AG09309 (cell line): ENCODE measurements at regions not wholly inside any gene's neighbourhood (a gene's known extent, or its start where the extent isn't known, plus 50 kb on each side); places are given as distances from the start of the nearest gene placed in this dataset.

Source experiments
- DNase-seq: peaks from one replicate; pipeline ENCODE4 v3.0.0-alpha.2; 2010; ENCODE audit warnings: low read depth
- H3K4me3 ChIP-seq: 2 replicates; pipeline ENCODE4 v1.5.1; 2011; ENCODE audit warnings: mild to moderate bottlenecking, low read depth, low read length, moderate library complexity; ENCODE audit not compliant: control insufficient read depth
- TF ChIP-seq, protein P1 (sequence below): IDR thresholded peaks from 2 replicates; pipeline ENCODE4 v1.5.1; 2011; ENCODE audit warnings: mild to moderate bottlenecking, low read depth, low read length, inconsistent platforms; ENCODE audit not compliant: insufficient read depth, control insufficient read depth; ENCODE audit errors: missing control alignments

DNA sequence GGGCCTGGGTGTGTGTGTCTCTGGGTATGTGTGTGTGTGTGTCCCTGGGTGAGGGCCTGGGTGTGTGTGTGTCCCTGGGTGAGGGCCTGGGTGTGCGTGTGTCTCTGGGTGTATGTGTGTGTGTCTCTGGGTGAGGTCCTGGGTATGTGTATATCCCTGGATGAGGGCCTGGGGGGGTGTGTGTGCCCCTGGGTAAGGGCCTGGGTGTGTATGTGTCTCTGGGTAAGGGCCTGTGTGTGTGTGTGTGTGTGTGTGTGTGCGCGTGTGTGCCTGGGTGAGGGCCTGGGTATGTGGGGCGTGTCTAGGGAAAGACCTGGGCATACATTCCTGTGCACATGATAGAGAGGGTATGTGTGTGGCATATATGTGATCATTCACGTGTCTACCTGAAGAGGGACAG lies 155.1 kb upstream of the ZC3H12A start:
- DNase-seq: no peak
- H3K4me3 ChIP-seq: no peak overlapping the region
- TF ChIP-seq, protein P1, sequence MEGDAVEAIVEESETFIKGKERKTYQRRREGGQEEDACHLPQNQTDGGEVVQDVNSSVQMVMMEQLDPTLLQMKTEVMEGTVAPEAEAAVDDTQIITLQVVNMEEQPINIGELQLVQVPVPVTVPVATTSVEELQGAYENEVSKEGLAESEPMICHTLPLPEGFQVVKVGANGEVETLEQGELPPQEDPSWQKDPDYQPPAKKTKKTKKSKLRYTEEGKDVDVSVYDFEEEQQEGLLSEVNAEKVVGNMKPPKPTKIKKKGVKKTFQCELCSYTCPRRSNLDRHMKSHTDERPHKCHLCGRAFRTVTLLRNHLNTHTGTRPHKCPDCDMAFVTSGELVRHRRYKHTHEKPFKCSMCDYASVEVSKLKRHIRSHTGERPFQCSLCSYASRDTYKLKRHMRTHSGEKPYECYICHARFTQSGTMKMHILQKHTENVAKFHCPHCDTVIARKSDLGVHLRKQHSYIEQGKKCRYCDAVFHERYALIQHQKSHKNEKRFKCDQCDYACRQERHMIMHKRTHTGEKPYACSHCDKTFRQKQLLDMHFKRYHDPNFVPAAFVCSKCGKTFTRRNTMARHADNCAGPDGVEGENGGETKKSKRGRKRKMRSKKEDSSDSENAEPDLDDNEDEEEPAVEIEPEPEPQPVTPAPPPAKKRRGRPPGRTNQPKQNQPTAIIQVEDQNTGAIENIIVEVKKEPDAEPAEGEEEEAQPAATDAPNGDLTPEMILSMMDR: no peak

DNA sequence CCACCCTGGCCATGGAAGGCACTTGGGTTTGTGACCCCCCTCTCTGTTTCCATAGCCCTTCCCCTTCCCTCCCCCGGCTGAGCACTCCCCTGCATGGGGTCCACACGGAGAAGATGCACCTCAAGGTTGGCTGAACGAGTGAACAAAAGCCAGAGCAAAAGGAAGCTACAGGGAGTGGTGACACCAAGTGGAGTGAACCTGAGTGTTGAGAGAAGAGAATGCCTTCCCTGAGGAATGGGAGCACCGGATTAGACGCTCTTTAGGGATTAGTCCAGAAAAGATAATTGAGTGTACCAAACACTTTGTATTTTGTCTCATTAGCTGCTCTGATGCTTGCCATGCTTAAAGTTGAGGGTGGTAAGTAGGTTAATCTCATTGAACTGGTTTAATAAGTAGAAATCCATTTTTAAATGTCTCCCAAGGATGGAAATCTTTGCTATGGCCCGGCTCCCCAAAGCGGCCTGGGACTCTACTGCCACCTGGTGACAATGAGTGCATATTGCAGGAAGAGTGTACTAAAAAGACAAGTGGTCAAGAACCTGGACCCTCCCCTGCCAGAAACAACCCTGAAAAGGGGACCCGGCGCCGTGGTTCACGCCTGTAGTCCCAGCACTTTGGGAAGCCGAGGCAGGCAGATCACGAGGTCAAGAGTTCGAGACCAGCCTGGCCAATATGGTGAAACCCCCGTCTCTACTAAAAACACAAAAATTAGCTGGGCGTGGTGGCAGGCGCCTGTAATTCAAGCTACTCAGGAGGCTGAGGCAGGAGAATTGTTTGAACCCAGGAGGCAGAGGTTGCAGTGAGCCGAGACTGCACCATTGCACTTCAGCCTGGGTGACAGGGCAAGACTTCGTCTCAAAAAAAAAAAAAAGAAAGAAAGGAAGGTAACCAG lies 150.6 kb upstream of the ZC3H12A start:
- H3K4me3 ChIP-seq: no peak overlapping the region
- TF ChIP-seq, protein P1: peak; percentile 48
- no peak for DNase-seq

DNA sequence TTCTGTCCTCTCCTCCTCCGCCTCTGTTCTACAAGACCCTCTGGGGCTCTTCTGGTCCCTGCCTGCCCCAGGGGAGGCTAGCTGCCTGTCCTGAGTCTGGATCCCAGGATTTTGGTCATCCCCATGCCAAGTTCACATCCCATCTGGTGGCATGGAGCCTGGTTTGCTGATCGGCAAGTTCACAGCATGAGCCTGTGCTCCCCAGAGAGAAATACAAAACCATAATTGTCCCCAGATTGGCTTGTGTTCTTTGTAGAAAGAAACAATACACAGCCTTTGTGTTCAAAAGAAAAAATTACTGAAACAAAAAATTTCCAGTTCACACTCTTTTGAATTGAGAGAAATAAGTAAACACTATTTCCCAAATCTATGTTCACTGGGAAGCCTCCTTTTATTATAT lies 149.4 kb upstream of the ZC3H12A start:
- DNase-seq: no peak
- TF ChIP-seq, protein P1: no peak
- H3K4me3 ChIP-seq: no peak overlapping the region

DNA sequence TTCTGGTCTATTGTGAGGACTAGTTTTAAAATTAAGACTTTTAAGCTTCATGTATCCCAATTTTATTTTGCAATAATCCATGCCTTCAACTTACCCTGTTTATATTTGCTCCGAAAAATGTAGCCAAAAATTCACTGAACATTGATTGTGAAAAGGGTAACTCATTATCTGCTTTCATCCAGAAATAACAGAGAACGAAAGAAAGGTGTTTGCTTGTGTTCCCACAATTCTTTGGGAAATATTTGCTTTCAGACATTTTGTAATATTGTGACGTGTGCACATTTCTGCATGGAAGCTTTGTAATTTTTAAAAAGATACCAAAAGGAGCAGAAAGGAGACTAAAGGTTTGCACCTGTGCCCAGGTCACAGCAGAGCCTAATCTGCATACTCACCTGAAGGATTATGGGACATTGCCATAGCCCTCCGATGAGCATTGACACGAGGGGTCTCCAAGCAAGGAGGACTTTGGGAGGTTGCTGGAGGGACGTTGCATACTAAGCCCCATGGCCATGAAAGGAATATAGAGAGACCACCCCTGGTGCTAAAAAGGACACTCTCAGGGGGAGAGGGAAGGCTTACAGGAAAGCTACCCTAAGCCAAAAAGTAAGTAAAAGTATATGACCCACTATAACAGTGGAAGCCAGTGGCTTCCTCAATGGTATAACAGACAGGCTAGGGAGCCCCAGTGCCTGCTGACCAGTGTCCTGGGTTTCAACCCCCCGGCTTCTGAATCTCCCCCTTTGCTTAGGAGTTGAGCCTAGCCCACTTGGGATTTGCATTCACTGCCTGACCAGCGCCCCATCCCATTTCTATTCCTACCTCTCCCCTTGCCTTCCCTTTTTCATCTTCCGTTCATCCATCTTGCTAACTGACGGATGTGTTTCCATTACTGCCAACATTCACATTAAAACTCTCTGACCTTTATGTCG lies 148.6 kb upstream of the ZC3H12A start:
- no peak overlapping the region for H3K4me3 ChIP-seq
- DNase-seq: no peak
- TF ChIP-seq, protein P1: no peak

DNA sequence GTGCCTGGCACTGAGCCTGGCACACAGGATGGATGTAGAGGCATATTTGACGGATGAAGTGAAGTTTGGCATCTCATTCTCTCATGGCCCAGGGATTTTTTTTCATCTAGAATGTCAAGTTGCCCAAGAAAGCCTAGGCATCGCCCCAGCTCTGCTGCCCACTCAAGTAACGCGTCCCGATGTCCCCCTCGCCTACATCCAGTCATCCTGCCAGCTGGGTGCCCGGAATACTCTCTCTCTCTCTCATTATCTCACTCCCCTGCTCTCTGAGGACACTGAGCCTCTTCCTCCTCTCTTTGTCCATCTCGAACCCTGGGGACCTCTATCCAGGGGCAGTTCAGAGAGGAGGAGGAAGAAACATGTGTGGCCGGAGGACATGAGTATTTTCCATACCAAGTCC lies 142.3 kb upstream of the ZC3H12A start:
- TF ChIP-seq, protein P1: no peak
- H3K4me3 ChIP-seq: no peak overlapping the region
- no peak for DNase-seq

DNA sequence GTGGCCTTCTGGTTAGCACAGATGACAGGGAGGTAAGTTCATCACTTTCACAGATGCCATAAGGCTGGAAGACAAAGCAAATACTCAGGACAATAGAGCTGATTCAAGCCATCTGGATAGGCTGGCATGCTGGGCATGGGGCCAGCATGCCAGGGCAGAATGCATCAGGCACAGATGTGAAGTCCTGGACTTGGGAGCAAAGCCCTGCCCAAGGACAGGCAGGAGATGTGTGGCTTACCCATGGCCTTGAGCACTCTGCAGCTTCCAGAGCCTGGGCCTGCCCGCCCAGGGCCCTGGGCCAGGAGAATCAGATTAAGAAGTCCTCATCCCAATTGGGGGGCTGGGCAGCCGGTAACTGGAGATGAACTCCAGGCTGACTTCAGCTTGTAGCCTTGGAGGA lies 135.7 kb upstream of the ZC3H12A start:
- H3K4me3 ChIP-seq: no peak overlapping the region
- DNase-seq: no peak
- TF ChIP-seq, protein P1: no peak
